Right cardiac atrium (tissue), 5 donors: ENCODE measurements at regions not wholly inside any gene's neighbourhood (a gene's known extent, or its start where the extent isn't known, plus 50 kb on each side); places are given as distances from the start of the nearest gene placed in this dataset.

Source experiments
- ATAC-seq, 2 donors: fragments of 200-7000 bp; cut with Tn5 transposase; one replicate each; pipeline versions ENCODE4 v1.8.0 to v1.9.1; 2020; ENCODE audit warnings: moderate library complexity in 2 of 2, mild to moderate bottlenecking in 1 of 2
- DNase-seq, 3 donors: peaks; one replicate each; pipeline ENCODE4 v3.0.0-alpha.2; 2020
- H3K27ac ChIP-seq: one replicate; pipeline ENCODE4 v1.5.1; 2013; ENCODE audit warnings: mild to moderate bottlenecking, low read length, control low read depth, moderate library complexity
- H3K27me3 ChIP-seq: one replicate; pipeline ENCODE4 v1.6.1; 2013; ENCODE audit not compliant: control insufficient read depth, insufficient read depth
- H3K4me1 ChIP-seq: one replicate; pipeline ENCODE4 v1.6.1; 2013; ENCODE audit warnings: low read length; ENCODE audit not compliant: control insufficient read depth, insufficient read depth
- H3K4me3 ChIP-seq: one replicate; pipeline ENCODE4 v1.5.1; 2013; ENCODE audit warnings: low read length, control low read depth
- H3K9me3 ChIP-seq: one replicate; pipeline ENCODE4 v1.6.1; 2013; ENCODE audit warnings: low read length; ENCODE audit not compliant: control insufficient read depth
- WGBS: extraction: QIAGEN DNeasy Blood & Tissue Kit; methylation state at CpG from one replicate; pipeline ENCODE4 v1.1.7; 2013; 5-methylcytosine and 5-hydroxymethylcytosine counted together
- intact Hi-C, 4 donors: fragments of 100-400 bp; cut with DNase I; formaldehyde crosslinking; loops; one replicate each; pipeline versions ENCODE4 v1.11.0 to v1.14.0; 2022 to 2023
- donor health status: healthy with polysubstance abuse.
- donor health status: DM: no; HTN: yes; CAD: no.
- donor health status: DM: no; HTN: no; CAD: no.
- donor health status: DM: no; HTN: yes; CAD: no; lungs with severe emphysema.
- donor health status: DM: yes; HTN: yes; CAD: no.

DNA sequence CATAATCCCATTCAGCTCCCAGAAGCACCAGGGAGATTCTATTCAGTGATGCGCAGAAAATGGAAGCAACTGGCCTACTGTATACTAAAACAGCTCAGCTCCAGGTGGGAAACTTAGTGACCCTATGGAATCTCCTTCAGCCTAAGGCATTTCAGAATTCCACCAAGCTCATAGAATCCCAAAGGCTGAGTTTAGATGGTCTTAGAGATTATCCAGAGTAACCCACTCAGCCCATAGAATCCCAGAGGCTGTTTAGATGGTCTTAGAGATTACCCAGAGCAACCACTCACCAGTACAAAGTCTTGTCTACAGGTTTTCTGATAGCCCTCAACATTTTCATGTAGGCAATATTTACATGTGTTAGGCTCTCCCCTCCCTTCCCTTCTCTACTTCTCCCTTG is 232.0 kb upstream of the SLC14A2 start:
- H3K27ac ChIP-seq = no peak overlapping the region
- no peaks in the 10 kb centered on the region for H3K9me3 ChIP-seq
- H3K4me3 ChIP-seq = no peak overlapping the region
- no peaks in the 10 kb centered on the region for H3K27me3 ChIP-seq
- intact Hi-C loops = loop anchor here in 2 of 4 donors (5.0 to 10.0 kb wide), 2 partner anchors 108 to 1761 kb away; no protein-coding TSS in a partner anchor
- DNase-seq (no peak), ATAC-seq (no peak)
- no peaks in the 10 kb centered on the region for H3K4me1 ChIP-seq
- 91% methylated on average over 1 of the region's 1 CpG for WGBS

DNA sequence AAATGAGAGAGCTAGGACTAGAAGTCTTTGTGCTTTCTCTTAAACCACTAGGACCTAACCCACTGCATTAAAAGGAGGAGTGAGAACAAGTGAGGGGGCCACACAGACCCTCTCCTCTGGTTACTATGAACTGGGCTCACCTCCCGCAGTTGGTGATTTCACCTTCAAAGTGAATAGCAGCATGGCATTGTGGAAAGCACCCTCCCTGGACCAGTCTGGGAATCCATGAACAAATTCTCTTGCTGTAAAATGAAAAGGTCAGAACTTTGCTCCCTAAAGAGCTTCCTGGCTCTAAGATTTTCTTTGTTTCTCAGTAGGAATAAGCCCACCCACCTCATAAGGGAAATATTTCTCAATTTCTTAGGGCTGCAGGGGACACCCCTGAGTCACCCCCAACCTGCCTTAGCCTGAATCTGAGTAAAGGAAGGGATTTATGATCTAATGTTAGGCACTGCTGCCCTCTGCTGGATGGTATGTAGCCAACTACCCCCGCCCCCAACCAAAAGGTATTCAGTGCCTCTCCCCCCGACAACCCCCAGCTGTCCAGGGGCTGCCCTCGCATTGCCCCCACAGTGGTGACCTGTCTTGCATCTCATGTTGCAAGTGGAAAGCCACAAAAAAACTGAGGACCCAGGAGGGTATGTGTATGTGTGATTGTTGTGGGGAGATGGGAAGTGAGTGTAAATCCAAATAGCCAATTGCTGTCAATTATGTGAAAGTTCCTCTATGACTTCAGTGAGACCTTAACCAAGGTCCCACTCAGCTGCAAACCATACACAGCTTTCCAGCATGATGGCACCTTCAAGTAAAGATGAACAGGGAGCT is 230.9 kb upstream of the SLC14A2 start:
- peak; percentile 69 to 85 for ATAC-seq
- Histone ChIP-seq H3K27me3 (no peaks in the 10 kb centered on the region), H3K4me3 (no peak overlapping the region), H3K27ac (no peak overlapping the region), H3K9me3 (no peaks in the 10 kb centered on the region), H3K4me1 (no peaks in the 10 kb centered on the region)
- 32% methylated on average over 4 of the region's 4 CpGs for WGBS
- DNase-seq = peak; percentile 41 to 73 (median 64)
- intact Hi-C loops = loop anchor here in 2 of 4 donors (5.0 to 10.0 kb wide), 2 partner anchors 110 to 1762 kb away; no protein-coding TSS in a partner anchor

DNA sequence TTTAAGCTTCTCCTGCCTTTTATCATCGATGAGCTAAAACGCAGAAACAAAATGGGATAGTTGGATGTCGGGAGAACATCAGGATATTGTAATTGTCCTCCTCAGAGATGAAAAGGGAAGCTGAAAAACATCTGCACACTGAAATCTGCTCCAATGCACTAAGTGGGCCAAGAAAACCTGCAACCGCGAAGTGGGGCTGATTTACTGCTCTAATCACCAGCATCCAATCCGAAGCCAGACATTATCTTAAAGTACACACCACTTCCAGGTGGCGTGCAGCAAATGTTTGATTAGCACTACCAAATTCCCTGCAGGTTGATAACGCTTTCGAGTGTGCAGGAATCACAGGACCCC is 230.3 kb upstream of the SLC14A2 start:
- WGBS = 66% methylated on average over 9 of the region's 9 CpGs
- Histone ChIP-seq H3K27ac (no peak overlapping the region), H3K27me3 (no peaks in the 10 kb centered on the region), H3K4me3 (no peak overlapping the region), H3K4me1 (no peaks in the 10 kb centered on the region), H3K9me3 (no peaks in the 10 kb centered on the region)
- DNase-seq (no peak), ATAC-seq (no peak)
- intact Hi-C loops = loop anchor here in 2 of 4 donors (5.0 to 10.0 kb wide), 2 partner anchors 110 to 1763 kb away; no protein-coding TSS in a partner anchor

DNA sequence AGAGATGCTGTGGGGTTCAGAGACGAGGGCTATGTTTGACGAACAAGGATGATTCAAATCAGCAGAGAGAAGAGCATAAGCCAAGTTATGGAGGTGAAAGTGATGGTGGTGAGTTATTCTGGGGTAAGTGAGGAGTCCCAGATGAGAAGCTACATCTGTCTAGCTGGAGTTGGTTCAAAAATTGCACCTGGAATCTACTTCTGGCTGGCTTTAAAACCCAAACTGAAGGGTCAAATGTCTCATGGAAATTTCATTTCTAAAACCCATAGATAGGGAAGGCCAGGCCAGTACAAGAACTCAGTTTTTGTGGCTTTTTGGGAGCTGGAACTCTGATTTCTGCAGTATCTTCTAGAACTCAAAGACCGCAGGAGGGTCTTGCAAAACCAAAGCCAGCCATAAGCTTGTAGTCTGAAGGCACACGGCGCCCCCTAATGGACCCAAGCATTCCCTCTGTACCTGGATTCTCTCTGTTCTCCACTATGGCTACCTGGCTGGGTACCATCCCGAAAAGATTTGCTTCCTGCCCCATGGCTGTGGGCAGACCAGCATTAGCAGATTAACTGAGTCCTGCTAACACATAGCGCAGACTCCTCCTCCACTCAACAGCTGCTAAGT is 229.1 kb upstream of the SLC14A2 start:
- no peaks in the 10 kb centered on the region for H3K4me1 ChIP-seq
- WGBS = 50% methylated on average over 7 of the region's 7 CpGs
- H3K9me3 ChIP-seq = no peaks in the 10 kb centered on the region
- H3K27me3 ChIP-seq = no peaks in the 10 kb centered on the region
- intact Hi-C loops = loop anchor here in 1 of 4 donors (10.0 kb wide), 1 partner anchor 111 kb away; no protein-coding TSS in a partner anchor
- H3K4me3 ChIP-seq = no peak overlapping the region
- DNase-seq (peak in 2 of 3 donors; percentile 33 to 53), ATAC-seq (peak; percentile 13 to 22)
- H3K27ac ChIP-seq = no peak overlapping the region

- ATAC-seq (no peak), DNase-seq (no peak)
- Histone ChIP-seq H3K4me3 (no peak overlapping the region), H3K9me3 (no peaks in the 10 kb centered on the region), H3K27ac (no peak overlapping the region), H3K27me3 (no peaks in the 10 kb centered on the region), H3K4me1 (no peaks in the 10 kb centered on the region)
- intact Hi-C loops = loop anchor here in 1 of 4 donors (10.0 kb wide), 1 partner anchor 112 kb away; no protein-coding TSS in a partner anchor
- 31% methylated on average over 2 of the region's 2 CpGs for WGBS
Observed at GRCh38 chr18:45387229-45387628, 228.0 kb upstream of the SLC14A2 start.

- Histone ChIP-seq H3K4me3 (no peak overlapping the region), H3K9me3 (no peaks in the 10 kb centered on the region), H3K27ac (no peak overlapping the region), H3K4me1 (no peaks in the 10 kb centered on the region), H3K27me3 (no peaks in the 10 kb centered on the region)
- intact Hi-C loops = no loop called here
- DNase-seq (no peak), ATAC-seq (no peak)
- WGBS = 86% methylated on average over 3 of the region's 3 CpGs
Observed at GRCh38 chr18:45398448-45398847, 216.8 kb upstream of the SLC14A2 start.

DNA sequence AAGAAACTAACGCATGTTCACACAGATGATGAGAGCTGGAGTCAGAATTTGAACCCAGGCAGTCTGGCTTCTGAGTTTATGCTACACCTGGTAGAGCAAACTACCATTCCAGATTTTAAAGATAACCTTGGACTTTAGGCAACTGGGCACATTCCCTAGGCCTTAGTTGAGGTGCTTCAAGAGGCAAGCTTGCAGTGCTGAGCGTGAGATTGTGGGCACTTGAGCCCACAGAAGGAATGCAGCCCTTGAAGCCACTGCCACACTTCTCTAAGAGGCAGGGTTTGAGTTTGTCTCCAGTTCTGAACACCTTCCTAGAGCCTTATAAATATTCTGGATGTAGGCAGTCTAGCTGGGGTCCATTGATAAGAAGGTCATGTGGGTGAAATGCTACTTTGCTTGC is 216.1 kb upstream of the SLC14A2 start:
- Histone ChIP-seq H3K4me3 (no peak overlapping the region), H3K27me3 (no peaks in the 10 kb centered on the region), H3K27ac (no peak overlapping the region), H3K9me3 (no peaks in the 10 kb centered on the region), H3K4me1 (no peaks in the 10 kb centered on the region)
- DNase-seq (no peak), ATAC-seq (no peak)
- intact Hi-C loops = no loop called here
- WGBS = 89% methylated on average over 2 of the region's 2 CpGs

GRCh38 chr18:45399643-45400042 is 215.6 kb upstream of the SLC14A2 start:
- Histone ChIP-seq H3K9me3 (no peaks in the 10 kb centered on the region), H3K4me1 (no peaks in the 10 kb centered on the region), H3K4me3 (no peak overlapping the region), H3K27ac (no peak overlapping the region), H3K27me3 (no peaks in the 10 kb centered on the region)
- 14% methylated on average over 1 of the region's 1 CpG for WGBS
- ATAC-seq (peak in 1 of 2 donors; percentile 69), DNase-seq (peak in 2 of 3 donors; percentile 8 to 66)
- intact Hi-C loops = no loop called here

- WGBS = 88% methylated on average over 2 of the region's 2 CpGs
- H3K27me3 ChIP-seq = no peaks in the 10 kb centered on the region
- no peak for ATAC-seq
- H3K9me3 ChIP-seq = no peaks in the 10 kb centered on the region
- no peaks in the 10 kb centered on the region for H3K4me1 ChIP-seq
- intact Hi-C loops = no loop called here
- H3K27ac ChIP-seq = no peak overlapping the region
- DNase-seq = no peak
- H3K4me3 ChIP-seq = no peak overlapping the region
Observed at GRCh38 chr18:45402485-45403056, 212.7 kb upstream of the SLC14A2 start.

DNA sequence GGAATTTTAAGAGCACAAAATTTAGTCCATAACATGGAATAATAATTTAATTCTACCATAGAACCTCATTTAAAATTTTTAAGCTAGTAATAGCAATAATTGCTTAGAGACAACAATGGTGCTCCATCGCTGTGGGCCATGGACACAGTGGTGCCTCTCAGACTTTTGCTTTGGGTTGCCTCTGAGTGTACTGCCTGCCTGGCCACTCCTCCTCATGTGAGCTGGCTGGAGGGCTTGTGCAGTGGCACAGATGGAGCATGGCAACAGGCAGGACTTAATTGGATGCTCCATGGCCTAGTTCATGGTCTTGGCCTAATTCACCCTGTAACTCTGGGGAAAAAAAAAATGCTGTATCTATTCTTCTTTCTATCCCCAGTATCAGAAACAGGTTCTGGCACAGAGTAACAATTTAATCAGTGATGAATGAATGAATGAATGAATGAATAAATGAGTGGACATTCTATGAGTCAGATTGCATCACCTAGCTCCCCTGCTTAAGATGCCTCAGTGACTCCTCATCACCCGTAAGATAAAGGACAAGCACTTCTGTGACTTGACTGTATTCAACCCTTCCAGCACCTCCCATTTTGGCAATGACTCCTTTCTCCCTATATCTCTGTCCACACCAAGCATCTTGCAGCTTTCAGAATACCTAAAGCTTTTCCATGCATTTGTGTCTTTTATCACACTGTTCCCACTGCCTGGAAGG is 211.8 kb upstream of the SLC14A2 start:
- Histone ChIP-seq H3K27ac (no peak overlapping the region), H3K4me3 (no peak overlapping the region), H3K9me3 (no peaks in the 10 kb centered on the region), H3K4me1 (no peaks in the 10 kb centered on the region), H3K27me3 (no peaks in the 10 kb centered on the region)
- no peak for ATAC-seq
- WGBS = 93% methylated on average over 2 of the region's 2 CpGs
- DNase-seq = no peak
- intact Hi-C loops = no loop called here
